OCI-LY7 (cell line): ENCODE measurements at regions not wholly inside any gene's neighbourhood (a gene's known extent, or its start where the extent isn't known, plus 50 kb on each side); places are given as distances from the start of the nearest gene placed in this dataset.

Source experiments
- BruUV-seq: library from RNA; stranded (reverse); fragments of 400-500 nt; replicated peaks from 2 replicates; lab custom pipeline; 2021; lab: Mats Ljungman, UMichigan
- CTCF ChIA-PET: fragments of 300-600 bp; sonication (Branson Sonifier 250); formaldehyde crosslinking; loops from one replicate; lab custom pipeline; 2022; ENCODE audit warnings: antibody characterized with exemption; ENCODE audit not compliant: unreplicated experiment; lab: Charles Lee
- POLR2A ChIA-PET: fragments of 300-600 bp; sonication (Branson Sonifier 250); formaldehyde crosslinking; loops from one replicate; lab custom pipeline; 2022; ENCODE audit warnings: antibody characterized with exemption; lab: Charles Lee
- DNase-seq: peaks from one replicate; pipeline ENCODE4 v3.0.0-alpha.2; 2015; ENCODE audit warnings: low spot score
- H2AFZ ChIP-seq: fragments of 200-600 bp; sonication (generic), shearing (Covaris generic); 2 replicates; pipeline ENCODE4 v1.6.1; 2014; ENCODE audit warnings: mild to moderate bottlenecking, antibody characterized with exemption, low read length, moderate library complexity
- H3K27ac ChIP-seq: fragments of 200-600 bp; sonication (generic); 2 replicates; pipeline ENCODE4 v1.5.1; 2014; ENCODE audit warnings: mixed run types, low read depth, mild to moderate bottlenecking, moderate library complexity, low read length, inconsistent platforms; ENCODE audit not compliant: poor library complexity, severe bottlenecking
- H3K36me3 ChIP-seq: fragments of 200-600 bp; sonication (generic); 2 replicates; pipeline ENCODE4 v1.6.1; 2014; ENCODE audit warnings: mild to moderate bottlenecking, antibody characterized with exemption, low read length, moderate library complexity, mixed read lengths; ENCODE audit not compliant: insufficient read depth
- H3K4me1 ChIP-seq: fragments of 200-600 bp; sonication (generic); 2 replicates; pipeline ENCODE4 v1.5.1; 2014; ENCODE audit warnings: mild to moderate bottlenecking, low read length; ENCODE audit not compliant: insufficient read depth, poor library complexity, severe bottlenecking
- H3K4me2 ChIP-seq: fragments of 200-600 bp; sonication (generic); 2 replicates; pipeline ENCODE4 v1.6.1; 2014; ENCODE audit warnings: mild to moderate bottlenecking, low read length
- H3K4me3 ChIP-seq: fragments of 200-600 bp; sonication (generic); 2 replicates; pipeline ENCODE4 v1.5.1; 2014; ENCODE audit warnings: mild to moderate bottlenecking, low read depth, low read length; ENCODE audit not compliant: poor library complexity, severe bottlenecking
- H3K79me2 ChIP-seq: fragments of 200-600 bp; sonication (generic); 2 replicates; pipeline ENCODE4 v1.6.1; 2016; ENCODE audit warnings: low read depth, mild to moderate bottlenecking, low read length, moderate library complexity, mixed read lengths; ENCODE audit not compliant: insufficient read depth
- H3K9me2 ChIP-seq: fragments of 200-600 bp; sonication (generic); 2 replicates; pipeline ENCODE4 v1.6.1; 2016; ENCODE audit warnings: mild to moderate bottlenecking, low read length, mixed read lengths; ENCODE audit not compliant: insufficient read depth
- H3K9me3 ChIP-seq: fragments of 200-600 bp; sonication (generic); 2 replicates; pipeline ENCODE4 v1.6.1; 2014; ENCODE audit warnings: mild to moderate bottlenecking, mixed run types, low read length, mixed read lengths
- H4K20me1 ChIP-seq: fragments of 200-600 bp; sonication (generic); 2 replicates; pipeline ENCODE4 v1.6.1; 2014; ENCODE audit warnings: mild to moderate bottlenecking, antibody characterized with exemption, low read length, moderate library complexity, mixed read lengths; ENCODE audit not compliant: insufficient read depth
- EZH2phosphoT487 ChIP-seq: fragments of 200-600 bp; sonication (generic); IDR thresholded peaks from 2 replicates; pipeline ENCODE4 v1.6.1; 2018; ENCODE audit warnings: low read depth, borderline replicate concordance, mild to moderate bottlenecking, mixed run types, antibody characterized with exemption, low read length, moderate library complexity, mixed read lengths
- intact Hi-C: fragments of 100-400 bp; cut with micrococcal nuclease; formaldehyde crosslinking; loops from one replicate; pipeline ENCODE4 v1.10.0; 2022; ENCODE audit not compliant: unreplicated experiment
- TF ChIP-seq, protein P1 (sequence below): fragments of 200-600 bp; sonication (generic); conservative IDR thresholded peaks from 2 replicates; pipeline ENCODE4 v1.5.1; 2014; ENCODE audit warnings: mild to moderate bottlenecking, antibody characterized with exemption, low read length, moderate library complexity, mixed read lengths

DNA sequence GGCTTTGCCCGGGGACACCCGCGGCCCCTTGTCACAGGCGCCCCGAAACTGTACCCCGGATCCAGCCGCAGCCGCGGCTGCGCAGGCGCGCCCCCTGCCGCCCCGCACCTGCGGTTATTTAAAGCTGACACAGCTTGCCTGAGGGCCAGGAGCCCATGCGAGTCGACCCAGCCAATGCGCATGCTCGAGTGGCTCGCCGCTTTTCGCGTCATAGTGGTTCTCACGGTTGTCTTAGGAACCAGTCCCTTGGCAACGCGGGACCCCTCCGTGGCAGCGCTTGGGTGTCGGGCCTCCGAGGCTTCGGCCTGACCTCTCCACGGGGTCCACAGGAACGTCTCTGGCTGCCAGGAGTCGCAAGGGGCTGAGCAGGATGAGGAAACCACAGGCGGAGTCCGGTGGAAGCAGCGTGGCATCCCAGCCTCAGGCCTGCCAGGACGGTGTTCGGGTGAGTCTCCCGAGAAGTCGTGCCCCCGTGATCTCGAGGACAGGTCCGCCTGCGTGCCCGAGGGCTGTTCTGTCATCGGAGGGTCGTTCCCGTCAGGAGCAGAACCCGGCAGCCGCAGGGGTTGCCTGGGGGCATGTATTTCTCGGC, 716.9 kb downstream of the KCNJ18 start:
- intact Hi-C loops = no loop called here
- H3K36me3 ChIP-seq = no peaks in the 10 kb centered on the region
- ChIA-PET CTCF (no interaction called here), POLR2A (no interaction called here)
- DNase-seq = no peak
- H3K4me1 ChIP-seq = no peaks in the 10 kb centered on the region
- BruUV-seq = no TSS peak
- no peak for TF ChIP-seq EZH2phosphoT487
- TF ChIP-seq, protein P1, sequence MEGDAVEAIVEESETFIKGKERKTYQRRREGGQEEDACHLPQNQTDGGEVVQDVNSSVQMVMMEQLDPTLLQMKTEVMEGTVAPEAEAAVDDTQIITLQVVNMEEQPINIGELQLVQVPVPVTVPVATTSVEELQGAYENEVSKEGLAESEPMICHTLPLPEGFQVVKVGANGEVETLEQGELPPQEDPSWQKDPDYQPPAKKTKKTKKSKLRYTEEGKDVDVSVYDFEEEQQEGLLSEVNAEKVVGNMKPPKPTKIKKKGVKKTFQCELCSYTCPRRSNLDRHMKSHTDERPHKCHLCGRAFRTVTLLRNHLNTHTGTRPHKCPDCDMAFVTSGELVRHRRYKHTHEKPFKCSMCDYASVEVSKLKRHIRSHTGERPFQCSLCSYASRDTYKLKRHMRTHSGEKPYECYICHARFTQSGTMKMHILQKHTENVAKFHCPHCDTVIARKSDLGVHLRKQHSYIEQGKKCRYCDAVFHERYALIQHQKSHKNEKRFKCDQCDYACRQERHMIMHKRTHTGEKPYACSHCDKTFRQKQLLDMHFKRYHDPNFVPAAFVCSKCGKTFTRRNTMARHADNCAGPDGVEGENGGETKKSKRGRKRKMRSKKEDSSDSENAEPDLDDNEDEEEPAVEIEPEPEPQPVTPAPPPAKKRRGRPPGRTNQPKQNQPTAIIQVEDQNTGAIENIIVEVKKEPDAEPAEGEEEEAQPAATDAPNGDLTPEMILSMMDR = no peak
- H3K4me2 ChIP-seq = no peak overlapping the region
- H2AFZ ChIP-seq = no peak overlapping the region
- no peaks in the 10 kb centered on the region for H4K20me1 ChIP-seq
- no peak overlapping the region for H3K4me3 ChIP-seq
- H3K9me3 ChIP-seq = no peaks in the 10 kb centered on the region
- H3K27ac ChIP-seq = no peak overlapping the region
- H3K79me2 ChIP-seq = no peaks in the 10 kb centered on the region
- H3K9me2 ChIP-seq = no peaks in the 10 kb centered on the region

DNA sequence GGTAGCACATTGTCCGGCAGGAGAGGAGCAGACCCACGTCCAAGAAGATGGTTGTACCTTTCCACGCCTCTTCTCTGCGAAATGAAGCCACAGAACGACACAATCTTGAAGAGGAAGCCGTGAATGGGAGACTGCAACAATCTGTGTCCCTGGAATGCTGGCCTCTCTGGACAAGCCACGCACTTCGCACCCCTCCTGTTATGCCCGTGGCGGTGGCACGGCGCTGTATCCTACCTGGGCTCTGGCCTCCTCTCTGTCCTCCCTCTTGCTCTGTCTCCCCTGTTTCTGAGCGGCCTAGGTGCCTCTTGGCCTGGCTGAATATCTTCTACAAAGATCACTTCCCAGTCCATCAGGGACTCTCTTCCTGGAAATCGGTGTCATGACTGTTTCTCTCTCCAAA, 717.8 kb downstream of the KCNJ18 start:
- intact Hi-C loops = no loop called here

DNA sequence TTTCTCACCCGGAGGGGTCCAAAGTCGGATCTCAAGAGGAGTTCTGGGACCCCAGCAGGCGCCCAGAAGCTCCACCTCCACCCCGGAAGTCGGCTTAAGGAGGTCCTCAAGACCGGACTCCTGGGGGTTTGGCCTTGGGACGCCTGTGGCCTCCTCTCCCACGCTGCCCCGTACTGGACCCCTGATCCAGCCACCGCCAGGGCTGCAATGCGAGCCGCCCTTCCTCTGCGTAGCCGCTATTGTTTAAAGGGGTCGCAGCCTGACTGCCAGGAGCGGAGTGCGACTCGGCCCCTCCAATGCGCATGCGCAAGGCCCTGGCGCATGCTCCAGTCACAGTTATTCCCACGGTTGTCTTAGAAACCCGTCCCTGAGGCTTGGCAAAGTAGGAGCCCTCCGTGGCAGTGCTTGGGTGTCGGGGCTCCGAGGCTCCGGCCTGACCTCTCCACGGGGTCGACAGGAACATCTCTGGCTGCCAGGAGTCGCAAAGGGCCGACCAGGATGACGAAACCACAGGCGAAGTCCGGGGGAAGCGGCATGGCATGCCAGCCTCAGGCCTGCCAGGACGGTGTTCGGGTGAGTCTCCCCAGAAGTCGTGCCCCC, 719.0 kb downstream of the KCNJ18 start:
- Histone ChIP-seq H3K9me2 (no peaks in the 10 kb centered on the region), H3K4me1 (no peaks in the 10 kb centered on the region), H3K79me2 (no peaks in the 10 kb centered on the region), H4K20me1 (no peaks in the 10 kb centered on the region), H3K9me3 (no peaks in the 10 kb centered on the region), H3K4me2 (no peak overlapping the region), H3K27ac (no peak overlapping the region), H2AFZ (no peak overlapping the region), H3K4me3 (no peak overlapping the region), H3K36me3 (no peaks in the 10 kb centered on the region)
- TF ChIP-seq EZH2phosphoT487 = no peak
- TF ChIP-seq, protein P1 = no peak
- no peak for DNase-seq
- CTCF ChIA-PET = no interaction called here
- intact Hi-C loops = no loop called here
- no TSS peak for BruUV-seq
- POLR2A ChIA-PET = no interaction called here

More for the DNA sequence above, 717.8 kb downstream of the KCNJ18 start:
- no peaks in the 10 kb centered on the region for H3K4me1 ChIP-seq
- TF ChIP-seq, protein P1 = no peak
- TF ChIP-seq EZH2phosphoT487 = no peak
- DNase-seq = no peak
- H2AFZ ChIP-seq = no peak overlapping the region
- H3K36me3 ChIP-seq = no peaks in the 10 kb centered on the region
- CTCF ChIA-PET = no interaction called here
- no peak overlapping the region for H3K4me3 ChIP-seq
- POLR2A ChIA-PET = no interaction called here
- H3K27ac ChIP-seq = no peak overlapping the region
- H3K4me2 ChIP-seq = no peak overlapping the region
- H3K9me2 ChIP-seq = no peaks in the 10 kb centered on the region
- H3K9me3 ChIP-seq = no peaks in the 10 kb centered on the region
- no TSS peak for BruUV-seq
- no peaks in the 10 kb centered on the region for H4K20me1 ChIP-seq
- no peaks in the 10 kb centered on the region for H3K79me2 ChIP-seq
